ENCODE measurements at regions not wholly inside any gene's neighbourhood (a gene's known extent, or its start where the extent isn't known, plus 50 kb on each side); places are given as distances from the start of the nearest gene placed in this dataset.
"Not testable (repeated sequence)": the region's sequence is repeated elsewhere in the genome, so short reads cannot be mapped to it uniquely, and the experiment has no call there.

DNA sequence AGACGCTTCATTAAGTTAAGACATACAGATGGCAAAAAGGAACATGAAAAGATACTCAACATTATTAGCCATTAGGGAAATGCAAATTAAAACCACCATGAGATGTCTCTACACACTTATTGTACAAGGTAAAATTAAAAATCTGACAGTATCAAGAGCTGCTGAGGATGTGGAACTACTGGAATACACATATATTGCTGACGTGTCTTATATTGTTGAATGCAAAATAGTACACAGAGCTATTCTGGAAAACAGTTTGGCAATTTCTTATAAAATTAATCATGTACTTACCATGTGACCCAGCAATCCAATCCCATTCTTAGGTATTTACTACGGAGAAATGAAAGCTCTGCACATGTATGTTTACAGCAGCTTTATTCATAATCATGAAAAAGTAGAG lies 742.5 kb downstream of the TBC1D22A start:
- DNase-seq: no peak

DNA sequence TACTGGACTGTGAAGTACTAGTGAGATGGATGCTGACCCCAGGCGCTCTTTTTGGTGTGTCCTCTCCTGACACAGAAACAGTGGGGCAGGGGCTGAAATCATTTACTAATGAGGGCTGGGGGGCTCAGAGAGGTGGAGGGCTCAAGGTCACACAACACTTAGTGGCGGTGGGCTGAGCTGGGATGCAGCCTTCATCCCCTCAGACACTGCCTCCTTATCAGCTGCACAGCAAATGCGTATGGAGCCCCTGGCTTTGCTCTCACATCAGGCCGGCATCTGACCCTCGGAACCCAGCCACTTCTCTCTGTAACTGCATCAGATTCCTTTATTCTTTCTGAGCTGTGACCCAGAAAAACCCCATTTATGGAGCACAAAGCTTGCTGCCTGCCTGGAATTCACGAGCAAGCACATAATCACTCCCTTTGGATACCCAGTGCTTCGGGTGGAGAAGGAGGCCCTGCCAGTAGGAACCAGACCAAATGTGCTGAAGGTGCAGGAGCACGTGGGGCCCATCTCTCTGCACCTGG lies 736.6 kb downstream of the TBC1D22A start:
- DNase-seq: no peak

DNA sequence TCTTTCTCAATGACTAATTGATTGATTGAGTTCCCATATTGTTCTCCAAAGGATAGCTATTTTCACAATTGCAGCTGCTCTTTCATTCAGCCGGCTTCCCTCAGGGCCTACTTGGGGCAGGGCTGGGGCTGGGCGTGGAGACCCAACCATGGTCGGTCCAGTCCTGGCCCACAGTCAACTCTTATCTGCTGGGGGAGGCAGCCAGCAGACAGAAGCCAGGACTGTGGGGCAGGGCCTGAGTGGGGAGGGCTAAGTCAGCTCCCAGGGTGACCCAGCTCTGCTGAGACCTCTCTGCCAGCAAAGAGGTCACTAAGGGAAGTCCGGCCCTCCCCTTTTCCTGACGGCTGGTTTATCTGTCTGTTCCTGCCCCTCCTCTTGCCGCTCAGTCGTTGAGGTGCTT lies 735.2 kb downstream of the TBC1D22A start:
- DNase-seq: no peak

DNA sequence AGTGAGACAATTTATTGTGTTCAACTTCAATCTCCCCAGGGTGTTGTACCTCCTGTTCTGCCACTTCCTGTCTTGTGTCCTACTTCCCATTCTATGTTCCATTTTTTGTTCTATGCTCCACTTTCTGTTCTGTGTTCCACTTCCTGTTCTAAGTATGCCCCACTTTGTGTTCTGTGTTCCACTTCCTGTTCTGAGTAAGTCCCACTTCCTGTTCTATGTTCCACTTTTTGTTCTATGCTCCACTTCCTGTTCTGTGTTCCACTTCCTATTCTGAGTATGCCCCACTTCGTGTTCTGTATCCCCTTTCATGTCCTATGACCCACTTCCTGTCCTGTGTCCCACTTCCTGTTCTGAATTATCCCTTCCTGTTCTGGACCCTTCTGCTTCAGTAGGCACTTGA lies 732.7 kb downstream of the TBC1D22A start:
- DNase-seq: peak; percentile 29 to 31

DNA sequence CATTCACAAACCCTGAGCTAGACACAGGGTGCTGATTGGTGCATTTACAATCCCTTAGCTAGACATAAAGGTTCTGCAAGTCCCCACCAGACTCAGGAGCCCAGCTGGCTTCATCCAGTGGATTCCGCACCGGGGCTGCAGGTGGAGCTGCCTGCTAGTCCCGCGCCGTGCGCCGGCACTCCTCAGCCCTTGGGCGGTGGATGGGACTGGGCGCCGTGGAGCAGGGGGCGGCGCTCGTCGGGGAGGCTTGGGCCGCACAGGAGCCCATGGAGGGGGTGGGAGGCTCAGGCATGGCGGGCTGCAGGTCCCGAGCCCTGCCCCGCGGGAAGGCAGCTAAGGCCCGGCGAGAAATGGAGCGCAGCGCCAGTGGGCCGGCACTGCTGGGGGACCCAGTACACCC lies 725.7 kb downstream of the TBC1D22A start:
- DNase-seq: not testable (repeated sequence)

DNA sequence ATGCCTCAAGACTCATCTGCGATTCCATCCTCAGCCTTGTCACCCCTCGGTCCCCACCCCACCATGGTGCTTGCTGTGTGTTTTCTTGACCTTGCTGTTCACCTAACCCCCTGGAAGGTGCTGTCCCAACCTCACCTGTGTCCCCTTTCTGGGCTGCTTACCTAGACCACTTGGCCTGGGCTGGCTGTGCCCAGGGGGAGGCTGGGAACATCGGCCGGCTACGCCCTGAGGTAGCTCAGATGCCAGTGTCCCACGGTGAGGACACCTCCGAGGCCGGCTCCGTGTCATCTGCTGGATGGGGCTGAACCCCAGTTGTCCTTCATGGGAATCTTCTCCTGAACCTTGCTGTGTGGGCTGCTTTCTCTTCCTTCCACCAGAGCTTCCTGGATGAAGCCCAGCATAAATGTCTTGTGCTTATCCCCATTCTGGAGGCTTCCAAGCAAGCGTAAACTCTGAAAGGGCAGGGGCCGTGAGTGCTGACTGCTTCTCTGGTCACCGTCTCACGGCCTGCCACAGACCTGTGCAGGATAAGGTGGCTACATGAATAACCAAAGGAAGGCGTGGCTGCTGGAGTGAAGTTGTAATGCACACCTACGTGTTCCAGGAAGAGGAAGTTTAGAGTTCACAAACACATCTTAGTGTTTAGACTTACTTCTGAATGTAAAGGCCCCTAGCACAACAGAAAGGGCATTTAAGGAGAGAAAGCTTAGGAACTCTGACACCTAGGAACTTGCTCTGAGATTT lies 724.3 kb downstream of the TBC1D22A start:
- no peak for DNase-seq

DNA sequence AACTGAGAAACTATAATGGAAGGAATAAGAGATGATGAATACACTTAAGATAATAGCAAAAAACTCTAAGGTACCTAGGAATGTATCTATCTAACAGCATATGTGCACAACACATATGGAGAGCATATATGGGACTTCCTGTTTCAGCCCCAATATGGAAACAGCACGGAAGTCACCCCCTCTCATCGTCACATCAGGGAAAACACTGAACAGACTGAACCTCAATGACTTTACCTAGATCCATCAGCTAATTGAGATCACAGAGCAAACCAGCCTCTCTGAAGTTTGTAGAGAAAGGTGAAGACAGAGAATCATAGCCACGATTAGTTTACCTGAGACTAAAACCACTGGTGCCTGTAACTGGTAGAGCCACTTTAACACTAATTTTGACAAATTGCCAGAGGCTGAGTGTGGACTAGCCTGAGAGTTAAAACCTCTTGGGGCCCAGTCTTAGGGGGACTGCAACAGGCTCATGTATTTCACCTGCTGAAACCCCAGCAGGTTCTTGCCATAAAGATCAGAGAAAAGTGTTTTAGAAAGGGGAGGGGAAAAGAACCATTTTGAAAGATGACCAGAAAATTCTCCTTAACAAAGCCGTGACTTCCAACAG lies 722.6 kb downstream of the TBC1D22A start:
- no peak for DNase-seq

DNA sequence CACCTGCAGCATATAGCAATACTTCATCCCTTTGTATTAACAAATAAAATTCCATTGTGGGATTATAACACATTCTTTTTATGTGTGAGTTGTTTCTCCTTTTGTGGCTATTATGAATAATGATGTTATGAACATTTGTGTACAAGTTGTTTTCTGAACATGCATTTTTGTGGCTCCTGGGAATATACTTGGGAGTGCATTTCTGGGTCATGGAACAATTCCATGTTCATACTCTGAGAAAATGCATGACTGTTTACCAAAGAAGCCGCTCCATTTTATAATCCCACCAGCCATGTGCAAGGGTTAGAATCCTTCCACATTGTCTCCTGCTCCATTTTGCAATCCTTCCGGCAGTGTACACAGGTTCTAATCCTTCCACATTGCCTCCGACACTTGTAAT lies 713.8 kb downstream of the TBC1D22A start:
- no peak for DNase-seq

DNA sequence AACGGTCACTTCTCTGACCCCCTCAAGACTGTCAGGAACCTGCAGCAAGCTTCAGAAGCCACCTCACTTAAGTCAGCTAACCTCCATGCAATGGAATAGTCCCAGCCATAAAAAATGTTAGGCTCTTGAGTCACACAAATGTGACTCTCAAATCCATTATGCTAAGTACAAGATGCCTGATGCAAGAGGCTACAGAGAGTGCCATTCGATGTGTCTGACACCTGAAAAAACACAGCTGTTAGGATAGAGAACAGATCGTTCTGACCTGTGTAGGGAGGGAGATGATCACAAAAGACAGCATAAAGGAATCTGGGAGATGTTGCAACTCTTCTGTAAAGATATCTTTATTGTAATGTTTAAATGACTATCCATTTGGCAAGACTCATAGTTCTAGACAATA lies 712.4 kb downstream of the TBC1D22A start:
- DNase-seq: no peak

DNA sequence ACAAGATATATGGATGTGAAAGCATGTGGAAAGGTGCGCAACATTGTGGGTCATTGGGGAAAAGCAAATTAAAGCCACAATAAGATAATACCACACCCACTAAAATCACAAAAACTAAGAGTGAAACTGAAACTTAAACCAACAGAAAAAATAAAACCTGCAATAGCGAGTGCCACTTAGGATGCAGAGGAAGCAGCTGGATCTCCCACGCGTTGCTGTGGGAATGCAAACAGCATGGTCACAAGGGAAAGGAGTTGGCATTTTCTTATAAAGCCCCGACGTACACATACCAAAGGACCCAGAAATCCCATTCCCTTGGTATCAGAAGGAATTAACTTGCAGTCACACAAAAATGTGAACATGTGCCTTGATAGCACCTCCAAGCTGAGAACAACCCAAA lies 712.0 kb downstream of the TBC1D22A start:
- no peak for DNase-seq

DNA sequence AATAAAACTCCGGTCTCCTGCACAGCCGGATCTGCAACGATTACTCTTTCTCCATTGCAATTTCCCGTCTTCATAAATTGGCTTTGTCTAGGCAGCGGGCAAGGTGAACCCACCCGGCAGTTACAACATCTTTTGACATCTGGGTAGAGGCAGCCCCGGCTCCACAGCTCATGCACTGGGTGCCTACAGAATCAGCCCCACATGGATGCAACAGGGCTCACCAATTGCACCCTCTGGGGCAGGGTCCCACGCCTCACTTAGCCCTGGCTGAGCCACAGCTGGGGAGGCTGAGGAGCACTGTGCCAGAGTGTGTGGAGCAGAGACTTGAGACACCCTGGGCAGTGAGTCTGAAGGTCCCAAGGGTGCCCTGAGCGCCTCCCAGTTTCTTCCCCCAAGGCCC lies 710.2 kb downstream of the TBC1D22A start:
- no peak for DNase-seq

DNA sequence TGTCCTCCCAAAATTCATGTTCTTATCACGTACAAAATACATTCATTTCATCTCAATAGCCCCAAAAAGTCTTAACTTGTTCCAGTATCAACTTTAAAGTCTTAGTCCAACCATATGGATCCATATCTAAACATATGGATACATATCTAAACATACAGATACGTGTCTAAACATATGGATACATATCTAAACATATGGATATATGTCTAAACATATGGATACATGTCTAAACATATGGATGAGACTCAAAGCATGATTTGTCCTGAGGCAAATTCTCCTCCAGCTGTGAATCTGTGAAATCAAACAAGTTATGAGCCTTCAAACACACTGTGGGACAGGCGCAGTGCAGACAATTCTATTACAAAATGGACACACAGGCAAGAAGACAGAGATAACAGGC lies 709.0 kb downstream of the TBC1D22A start:
- DNase-seq: no peak

DNA sequence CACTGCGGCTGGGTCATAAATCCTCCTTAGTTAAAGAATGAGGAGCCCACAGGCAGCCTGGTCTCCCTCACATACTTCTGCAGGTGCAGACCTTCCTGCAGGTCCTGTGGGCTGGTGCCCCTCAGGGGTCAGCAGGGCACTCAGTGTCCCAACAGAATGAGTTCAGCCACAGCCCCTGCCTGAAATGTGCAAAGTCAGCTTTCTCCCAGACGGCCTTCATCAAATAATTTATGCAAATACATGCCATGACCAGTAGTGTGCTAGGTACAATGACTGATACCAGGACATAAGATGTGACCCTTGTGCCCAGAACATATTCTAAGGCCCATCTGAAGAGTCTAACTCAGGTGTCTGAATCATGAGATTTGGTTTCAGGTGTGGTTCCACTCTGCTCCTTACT lies 703.4 kb downstream of the TBC1D22A start:
- no peak for DNase-seq

DNA sequence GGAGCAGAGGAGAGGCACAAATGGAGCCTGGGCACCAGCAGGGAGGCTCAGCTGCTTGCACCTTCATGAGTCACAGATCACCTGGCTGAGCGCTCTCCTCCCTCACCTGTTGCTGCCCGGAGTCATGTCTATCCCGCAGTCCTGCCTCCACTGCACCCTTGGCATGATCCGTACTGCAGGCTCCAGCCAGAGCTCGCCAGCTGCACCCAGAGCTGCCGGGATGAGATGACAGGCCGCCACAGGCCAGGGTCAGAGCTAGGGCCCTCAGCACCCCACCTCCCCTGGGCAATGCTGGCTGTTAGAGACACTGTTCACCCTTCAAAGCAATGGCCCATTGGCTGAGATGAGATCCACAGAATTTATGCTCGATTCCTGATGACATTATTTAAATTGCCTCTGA lies 702.8 kb downstream of the TBC1D22A start:
- DNase-seq: no peak

DNA sequence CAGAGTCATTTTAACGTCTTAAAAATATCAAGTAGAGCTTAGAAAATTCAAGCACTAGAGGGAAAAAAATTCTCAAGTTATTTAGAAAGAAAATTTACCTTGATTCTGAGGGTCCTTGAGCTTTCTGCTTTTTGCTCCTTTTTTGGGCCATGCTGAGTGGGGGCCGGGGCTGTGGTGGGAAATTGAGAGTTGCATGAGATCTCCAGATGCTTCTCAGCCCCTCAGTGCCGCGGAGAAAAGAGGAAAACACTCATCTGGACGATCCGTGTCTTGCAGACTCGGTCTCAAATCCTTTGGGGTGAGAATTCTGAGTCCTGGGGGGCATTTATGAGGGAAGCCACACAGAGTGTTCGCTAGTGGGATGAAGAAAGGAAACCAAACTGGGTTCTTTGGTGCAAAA lies 700.8 kb downstream of the TBC1D22A start:
- no peak for DNase-seq

DNA sequence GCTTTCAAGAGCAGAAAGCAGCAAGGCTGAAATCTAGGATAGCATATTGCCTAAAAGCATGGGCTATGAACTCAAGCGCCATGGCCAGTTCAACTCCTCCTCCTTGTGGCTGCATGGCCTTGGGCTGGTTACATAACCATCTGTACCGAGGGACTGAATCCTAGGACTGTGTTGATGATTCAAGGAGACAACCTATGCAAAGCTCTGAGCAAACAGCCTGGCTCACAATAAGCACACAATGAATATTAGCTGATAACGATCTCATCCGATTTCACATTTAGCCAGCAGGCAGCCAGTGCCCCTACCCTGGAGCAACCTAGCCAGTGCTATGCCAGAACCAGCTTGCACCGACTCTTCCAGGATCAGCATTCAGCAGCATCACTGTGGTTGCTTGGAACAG lies 698.4 kb downstream of the TBC1D22A start:
- DNase-seq: no peak

DNA sequence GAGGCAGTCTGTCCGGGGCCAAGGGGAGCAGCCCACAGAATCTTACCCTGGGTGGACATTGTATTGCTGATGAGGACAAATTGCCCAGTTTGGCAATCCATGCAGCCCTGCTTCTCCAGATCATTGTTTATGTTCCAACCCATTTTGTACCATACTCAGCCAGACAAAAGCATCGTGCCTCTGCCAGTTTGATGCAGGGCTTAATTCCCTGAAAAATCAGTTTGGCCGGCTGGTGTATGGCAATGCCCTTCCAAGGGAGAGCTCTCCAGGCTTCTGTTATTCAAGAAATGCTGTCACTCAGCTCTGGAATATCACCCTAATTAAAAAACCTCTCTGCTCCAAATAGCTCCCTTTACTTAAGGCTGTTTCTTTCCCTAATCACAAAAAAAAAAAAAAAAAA lies 697.7 kb downstream of the TBC1D22A start:
- no peak for DNase-seq

DNA sequence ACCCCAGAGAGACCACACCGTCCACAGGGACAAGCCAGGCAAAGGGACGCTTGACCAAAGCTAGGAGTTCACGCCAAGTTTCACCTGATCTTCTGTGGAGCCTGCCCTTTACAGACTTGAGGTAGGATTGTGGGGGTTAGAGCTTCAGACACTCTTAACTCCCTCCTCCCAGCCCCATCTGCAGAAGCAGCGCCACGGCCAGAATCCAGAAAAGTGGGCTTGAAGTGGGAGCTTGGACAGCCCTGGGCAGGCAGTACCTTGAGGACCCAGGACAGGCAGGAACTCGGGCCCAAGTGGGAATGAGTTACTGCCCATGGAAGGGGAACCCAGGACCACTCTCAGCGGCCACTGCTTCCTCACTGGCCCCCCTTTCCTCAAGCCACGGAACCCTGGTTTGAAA lies 695.9 kb downstream of the TBC1D22A start:
- no peak for DNase-seq

DNA sequence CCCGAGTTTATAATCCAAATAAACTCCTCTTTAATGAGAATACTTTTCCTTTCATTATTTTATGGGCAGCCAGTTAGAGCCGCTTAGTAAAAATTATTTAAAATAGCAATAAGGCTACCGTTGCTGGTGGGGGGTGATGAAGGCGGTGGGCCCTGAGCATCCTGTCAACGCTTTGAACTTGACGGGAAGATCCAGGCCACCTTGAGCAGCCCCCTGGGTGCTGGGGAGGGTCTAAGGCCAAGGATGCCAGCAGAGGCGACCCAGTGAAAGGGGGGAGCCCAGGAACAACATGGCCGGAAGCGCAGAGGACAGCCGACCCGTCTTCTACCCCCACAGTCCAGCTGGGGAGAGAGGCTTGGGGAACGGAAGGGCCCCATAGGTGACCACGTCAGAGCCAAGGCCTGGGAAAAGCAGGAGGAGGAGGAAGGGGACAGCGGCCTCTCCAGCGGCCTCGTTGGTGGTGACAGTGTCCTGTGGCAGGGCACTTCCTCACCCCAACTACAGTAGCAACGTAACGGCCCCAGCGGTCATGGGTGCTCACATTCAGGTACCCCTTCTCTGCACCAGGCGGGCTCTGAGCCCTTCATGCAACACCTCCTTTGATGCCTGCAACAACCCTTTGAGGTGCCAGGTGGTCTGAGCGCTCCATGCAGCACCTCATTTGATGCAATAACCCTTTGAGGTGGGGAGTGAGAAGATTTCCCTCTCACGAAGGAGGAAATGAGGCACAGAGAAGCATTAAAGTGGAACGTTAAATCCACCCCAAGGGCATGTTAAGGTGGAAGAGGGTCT lies 695.3 kb downstream of the TBC1D22A start:
- no peak for DNase-seq

DNA sequence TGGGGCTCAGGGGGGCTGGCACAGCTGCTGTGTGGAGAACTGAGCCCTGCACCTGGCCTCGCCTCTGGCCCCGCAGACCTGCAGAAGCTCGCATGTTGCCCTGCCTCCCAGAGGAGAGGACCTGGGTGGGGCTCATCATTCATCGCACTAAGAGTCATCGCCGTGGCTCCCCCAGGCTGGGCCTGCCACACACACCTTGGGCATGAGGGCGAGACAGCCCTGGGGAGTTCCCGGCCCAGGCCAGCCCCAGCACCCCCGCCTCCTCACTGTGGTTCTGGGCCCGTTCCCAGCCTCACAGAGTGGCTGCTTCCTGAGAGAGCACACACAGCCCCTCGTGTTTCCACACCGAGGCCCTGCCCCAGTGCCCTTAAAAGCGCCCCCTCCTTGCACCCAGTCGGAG lies 694.6 kb downstream of the TBC1D22A start:
- no peak for DNase-seq

DNA sequence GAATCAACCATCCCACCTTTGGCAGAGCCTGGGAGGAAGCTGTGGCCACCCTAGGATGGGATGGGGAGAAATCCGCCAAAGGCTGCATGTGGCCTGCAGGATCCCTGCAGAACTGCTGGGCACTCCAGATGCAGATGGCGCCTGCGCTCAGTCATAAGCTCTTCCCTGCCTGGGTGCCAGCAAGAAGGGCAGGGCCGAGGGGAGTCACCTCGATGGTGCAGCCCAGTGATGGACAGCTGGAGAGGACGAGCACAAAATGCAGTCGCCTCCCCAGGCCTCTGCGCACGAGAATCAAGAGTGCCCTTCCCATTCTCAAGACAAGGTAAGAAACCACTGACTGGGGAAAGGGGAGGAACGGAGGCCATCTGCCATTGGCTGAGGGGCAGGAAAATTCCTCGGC lies 693.6 kb downstream of the TBC1D22A start:
- no peak for DNase-seq

DNA sequence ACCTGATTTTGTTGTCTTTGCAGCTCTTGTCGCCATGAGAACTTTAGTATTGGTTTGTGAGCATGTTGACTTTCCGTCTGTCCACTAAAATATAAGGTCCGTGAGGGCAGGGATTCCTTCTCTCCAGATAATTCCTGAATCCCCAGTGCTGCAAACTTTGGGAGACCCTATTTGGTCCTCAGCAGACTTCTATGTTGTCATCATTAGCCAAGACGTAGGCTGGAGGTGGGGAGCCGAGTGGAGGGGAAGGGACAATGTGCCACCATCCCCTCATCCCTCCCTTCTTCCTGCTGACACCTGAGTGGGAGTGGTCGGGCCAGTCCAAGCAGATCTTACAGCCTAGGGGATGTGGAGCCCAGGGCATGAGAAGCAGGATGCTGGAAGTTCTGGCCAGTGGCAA lies 690.6 kb downstream of the TBC1D22A start:
- no peak for DNase-seq

DNA sequence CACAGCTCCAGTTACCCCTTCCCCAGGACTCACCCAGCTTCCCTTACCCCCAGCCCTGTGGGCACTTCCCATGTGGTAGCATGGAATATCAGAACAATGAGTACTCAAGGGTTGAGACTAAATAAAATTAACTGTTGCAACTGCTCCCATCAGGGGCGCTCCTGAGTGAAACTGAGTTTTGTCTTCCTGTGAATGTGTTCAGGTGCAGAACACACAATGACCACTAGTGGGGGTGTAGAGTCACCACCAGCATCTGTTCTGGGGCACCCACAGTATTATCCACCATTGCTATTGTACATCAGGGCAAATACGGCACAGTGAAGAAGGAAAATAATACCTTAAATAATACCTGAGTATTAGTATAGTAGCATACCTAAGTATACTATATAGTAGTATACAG lies 689.7 kb downstream of the TBC1D22A start:
- DNase-seq: no peak

DNA sequence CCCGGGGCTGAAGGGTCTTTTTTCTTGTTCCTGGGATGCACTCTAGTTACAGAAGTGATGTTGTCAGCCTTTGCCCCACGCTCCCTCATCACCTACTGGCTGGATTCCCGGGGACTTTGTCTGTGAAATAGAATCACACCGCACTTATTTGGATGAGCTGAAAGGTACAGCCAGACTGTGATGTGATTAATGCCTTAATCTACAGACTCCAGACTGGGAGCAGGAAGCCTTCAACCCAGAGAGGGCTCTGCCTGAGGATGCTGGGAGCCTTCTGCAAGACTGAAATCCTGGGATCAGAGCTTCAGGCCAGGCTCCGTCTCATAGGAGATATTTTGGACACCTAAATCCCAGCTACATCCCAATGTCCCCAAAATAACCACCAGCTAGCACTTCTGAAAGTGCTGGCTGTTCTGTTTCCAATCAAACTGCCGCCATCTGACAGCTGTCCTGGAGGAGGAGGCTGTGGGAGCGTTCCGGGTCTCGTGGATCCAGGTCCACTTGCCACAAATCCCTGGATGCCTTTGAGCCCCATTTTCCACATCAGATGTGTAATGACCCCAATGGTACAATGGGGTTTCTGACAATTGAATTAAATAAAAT lies 688.5 kb downstream of the TBC1D22A start:
- no peak for DNase-seq
